HG03066 (cell line): ENCODE measurements at regions not wholly inside any gene's neighbourhood (a gene's known extent, or its start where the extent isn't known, plus 50 kb on each side); places are given as distances from the start of the nearest gene placed in this dataset.

ENCODE experiments used
- ATAC-seq: cut with Tn5 transposase; IDR thresholded peaks from one replicate; pipeline ENCODE4 v1.9.1; 2021; ENCODE audit warnings: low read depth; ENCODE audit not compliant: unreplicated experiment

DNA sequence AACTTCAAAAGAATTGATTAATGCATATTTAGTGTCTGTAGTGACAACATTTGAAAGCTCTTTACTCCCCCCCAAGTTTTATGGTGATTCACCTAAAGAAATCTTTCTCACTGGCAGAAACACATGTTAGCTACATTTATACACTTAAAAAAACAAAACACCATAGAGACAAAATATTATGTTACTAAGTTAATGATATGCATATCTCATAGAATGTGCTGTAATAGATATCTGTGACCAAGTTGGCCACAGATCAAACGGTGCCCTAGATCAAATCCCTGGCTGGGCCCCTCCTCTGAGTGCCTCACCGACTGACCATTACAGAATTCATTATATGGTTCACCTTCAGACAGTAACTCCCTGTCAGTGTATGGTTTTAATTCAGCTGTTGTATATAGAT lies 322.1 kb upstream of the LYPLAL1 start:
- ATAC-seq: no peak

GRCh38 chr1:218852527-218852926 lies 321.2 kb upstream of the LYPLAL1 start:
- ATAC-seq: no peak

DNA sequence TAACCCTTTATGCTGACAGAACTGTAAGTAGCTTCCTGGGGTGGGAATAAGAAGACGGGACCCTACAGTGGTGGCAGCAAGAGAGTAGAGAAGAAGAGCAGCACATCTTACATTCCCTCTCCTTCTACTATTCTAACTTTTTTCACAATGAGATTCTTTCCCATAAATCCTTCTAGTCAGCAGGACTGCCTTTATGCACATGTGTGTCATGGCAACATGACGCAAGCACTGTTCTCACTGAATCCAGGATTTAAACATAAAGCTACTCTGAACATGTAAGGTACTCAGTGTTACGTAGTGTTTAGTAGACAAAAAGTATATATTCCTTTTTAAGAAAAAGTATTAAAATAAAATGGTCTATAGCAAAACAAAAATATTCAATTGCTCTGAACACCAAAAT lies 309.7 kb upstream of the LYPLAL1 start:
- ATAC-seq: no peak

DNA sequence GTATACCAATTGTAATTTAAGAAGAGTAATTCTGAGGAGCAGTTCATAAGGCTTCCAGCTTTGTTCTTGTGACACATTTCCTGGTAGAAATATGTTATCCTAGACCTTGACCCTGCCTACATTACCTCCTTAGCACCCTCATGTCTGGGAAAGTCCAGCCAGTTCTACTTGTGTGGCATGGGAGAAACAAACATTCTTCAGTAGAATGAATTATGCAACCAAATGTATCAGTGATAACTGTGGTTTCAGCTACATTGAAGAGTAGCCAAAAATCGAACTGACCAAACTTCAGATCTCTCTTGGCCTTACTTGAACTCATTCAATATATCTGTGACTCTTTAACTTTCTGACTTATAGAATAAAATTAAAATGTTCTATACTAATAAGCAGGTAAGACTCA lies 308.1 kb upstream of the LYPLAL1 start:
- no peak for ATAC-seq

- ATAC-seq: no peak
Observed at GRCh38 chr1:218866507-218866906, 307.2 kb upstream of the LYPLAL1 start.

- ATAC-seq: no peak
Observed at GRCh38 chr1:218867066-218867465, 306.6 kb upstream of the LYPLAL1 start.

- ATAC-seq: no peak
Observed at GRCh38 chr1:218867941-218868626, 305.6 kb upstream of the LYPLAL1 start.

DNA sequence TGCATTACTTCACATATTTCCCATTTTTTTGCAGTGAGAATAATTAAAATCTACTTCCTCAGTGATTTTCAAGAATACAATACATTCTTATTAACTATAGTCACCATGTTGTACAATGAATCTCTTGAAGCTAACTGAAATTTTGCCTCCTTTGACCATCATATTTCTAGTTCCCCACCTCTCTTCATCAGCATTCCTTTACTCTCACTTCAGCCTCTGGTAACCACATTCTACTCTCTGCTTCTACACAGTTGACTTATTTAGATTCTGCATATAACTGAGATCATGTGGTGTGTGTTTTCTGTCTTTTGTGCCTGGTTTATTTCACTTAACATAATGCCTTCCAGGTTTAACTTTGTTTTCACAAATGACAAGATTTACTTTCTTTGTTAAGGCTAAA lies 304.4 kb upstream of the LYPLAL1 start:
- ATAC-seq: no peak

DNA sequence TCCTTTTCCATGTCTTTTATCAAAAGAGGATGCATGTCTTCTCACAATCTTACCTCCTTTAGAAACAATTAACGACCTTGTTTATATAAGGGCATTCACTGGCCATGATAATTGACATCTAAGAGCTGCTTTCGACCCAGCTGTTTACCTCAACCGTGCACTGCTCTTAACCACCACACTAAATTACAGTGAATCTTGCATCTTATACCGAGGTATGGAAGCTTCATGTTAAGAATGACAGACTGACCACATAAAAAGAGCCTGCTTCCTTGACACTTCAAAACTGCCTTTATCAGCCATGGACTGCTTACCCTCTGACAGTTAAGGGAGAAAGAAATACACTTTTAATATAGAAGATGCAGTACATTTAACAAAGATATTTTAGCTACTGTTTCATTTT lies 301.7 kb upstream of the LYPLAL1 start:
- no peak for ATAC-seq

DNA sequence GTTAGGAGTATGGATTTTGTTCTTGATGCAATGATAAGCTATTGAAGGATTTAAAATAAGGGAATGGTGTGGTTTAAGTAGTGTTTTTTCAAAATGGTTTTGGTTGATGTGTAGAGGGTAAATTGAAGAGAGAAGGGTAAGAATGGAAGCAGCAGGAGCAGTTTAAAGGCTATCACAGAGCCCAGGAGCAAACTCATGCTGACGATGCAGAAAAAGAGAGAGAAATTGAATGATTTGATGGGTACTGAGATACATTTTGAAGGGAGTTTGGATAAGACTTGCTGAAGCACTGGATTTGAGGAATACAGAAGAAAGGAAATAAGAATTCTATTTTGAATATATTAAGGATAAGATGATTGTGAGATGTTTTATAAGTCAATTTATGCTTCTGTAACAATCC lies 300.8 kb upstream of the LYPLAL1 start:
- ATAC-seq: no peak

DNA sequence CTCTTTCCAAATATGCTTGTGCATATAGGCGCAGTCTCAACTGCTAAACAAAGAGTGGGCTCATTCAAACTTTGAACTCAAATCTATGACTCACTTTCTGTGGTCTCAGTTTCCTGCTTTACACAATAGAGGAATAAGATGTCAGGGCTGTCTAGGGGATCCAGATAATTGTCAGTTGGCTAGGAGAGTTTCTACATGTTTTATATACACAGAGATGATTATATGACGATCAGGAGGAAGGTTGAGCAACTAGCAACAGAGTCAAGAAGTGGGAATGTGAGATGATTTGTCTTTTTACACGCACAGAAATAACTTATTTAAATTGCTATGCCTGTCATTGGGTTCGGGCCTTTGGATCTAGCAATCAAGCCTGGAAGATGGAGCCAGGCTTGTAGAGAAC lies 299.4 kb upstream of the LYPLAL1 start:
- no peak for ATAC-seq

- ATAC-seq: no peak
Observed at GRCh38 chr1:218874801-218875400, 298.8 kb upstream of the LYPLAL1 start.

DNA sequence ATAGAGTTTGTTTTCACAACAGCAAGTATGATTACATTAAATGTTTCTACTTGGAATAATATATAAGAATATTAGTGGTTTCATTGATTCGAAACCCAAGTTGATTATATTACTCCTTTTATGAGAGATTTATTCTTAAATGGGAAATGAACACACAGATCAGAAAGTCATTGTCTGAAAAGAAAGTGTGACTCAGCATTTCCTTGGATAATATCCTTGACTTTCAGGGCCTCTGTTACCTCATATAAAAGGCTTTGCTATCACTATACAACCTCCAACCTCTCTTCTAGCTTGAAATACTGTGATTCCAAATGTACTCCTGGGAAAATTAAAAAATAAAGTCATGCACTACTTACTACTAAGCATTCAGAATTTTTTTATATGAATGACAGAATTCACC lies 295.3 kb upstream of the LYPLAL1 start:
- ATAC-seq: no peak

DNA sequence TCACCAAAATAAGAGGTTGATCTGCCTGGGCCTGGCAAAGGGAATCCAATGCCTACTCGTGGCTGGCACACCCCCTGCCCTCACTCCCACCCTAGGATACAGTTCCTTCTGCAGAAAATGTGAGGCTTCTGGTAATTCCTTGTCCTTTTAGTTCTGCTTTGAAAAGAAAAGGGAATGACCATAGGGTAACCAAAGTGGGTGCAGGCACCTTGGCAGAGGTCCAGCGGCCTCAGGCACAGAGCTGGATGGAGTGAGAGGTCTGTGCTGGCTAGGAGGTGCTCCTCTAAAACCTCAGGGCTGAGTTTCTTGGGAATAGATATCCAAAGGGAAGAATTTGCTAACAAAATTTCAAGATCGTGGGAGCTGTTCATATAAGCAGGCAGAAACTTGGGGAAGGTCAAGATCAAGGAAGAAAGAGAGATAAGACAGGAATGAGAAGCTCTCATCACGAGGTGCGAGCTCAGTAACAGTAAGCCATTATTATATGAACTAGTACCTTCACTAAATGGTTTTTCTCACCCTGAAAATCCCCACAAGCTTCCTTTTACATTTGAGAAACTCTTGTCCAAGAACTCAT lies 293.1 kb upstream of the LYPLAL1 start:
- no peak for ATAC-seq

DNA sequence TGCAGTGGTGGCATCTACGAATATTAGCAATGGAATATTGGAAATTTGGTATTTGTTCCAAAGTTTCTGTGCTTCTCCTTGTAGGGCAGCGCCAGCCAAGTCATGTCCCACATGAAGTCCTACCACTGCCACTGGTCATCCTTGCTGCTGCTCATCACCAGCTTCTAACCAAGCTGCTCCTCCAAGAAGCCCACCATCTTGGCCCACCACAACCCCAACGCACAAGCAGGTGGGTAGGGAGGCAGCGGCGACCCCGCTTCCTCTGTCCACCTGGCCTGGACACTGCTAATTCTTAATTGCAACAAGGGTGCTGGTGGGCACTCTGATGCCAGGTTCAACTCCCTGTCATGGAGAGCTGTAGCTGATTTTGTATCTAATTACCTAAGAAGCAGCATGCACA lies 291.2 kb upstream of the LYPLAL1 start:
- ATAC-seq: no peak

DNA sequence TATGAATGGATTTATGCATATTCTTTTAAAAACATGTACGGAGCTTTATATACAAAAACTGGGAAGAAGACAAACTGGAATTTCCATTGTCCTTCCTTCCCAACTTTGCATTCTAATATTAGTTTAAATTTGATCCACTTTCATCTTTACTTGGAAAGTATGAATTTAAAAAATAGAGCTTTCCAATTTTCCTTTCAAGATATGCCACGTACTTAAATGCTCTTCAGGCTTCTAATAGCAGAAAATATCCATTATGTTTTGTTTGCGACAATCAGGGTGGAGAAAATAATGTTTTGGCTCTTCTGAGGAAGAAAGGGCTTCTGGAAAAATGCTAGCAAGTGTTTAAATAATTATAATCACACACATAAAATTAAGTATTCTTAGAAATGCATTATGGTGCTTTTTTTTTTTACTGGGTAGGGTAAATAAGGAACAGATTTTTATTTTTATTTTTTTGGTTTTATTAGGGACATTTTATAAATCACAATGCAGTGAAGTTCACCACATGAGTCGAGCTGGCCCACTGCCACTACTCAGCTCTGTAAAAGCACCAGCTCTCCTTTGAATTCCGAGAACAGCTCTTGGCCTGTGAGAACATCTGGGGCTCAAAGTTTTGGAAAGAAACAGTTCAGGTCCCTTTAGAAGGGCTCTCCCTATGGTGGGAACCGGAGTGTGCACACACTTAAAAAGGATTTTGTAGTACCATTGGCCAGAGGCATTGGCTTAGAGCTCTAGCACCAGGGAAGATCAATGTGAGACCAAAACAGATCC lies 287.4 kb upstream of the LYPLAL1 start:
- no peak for ATAC-seq

DNA sequence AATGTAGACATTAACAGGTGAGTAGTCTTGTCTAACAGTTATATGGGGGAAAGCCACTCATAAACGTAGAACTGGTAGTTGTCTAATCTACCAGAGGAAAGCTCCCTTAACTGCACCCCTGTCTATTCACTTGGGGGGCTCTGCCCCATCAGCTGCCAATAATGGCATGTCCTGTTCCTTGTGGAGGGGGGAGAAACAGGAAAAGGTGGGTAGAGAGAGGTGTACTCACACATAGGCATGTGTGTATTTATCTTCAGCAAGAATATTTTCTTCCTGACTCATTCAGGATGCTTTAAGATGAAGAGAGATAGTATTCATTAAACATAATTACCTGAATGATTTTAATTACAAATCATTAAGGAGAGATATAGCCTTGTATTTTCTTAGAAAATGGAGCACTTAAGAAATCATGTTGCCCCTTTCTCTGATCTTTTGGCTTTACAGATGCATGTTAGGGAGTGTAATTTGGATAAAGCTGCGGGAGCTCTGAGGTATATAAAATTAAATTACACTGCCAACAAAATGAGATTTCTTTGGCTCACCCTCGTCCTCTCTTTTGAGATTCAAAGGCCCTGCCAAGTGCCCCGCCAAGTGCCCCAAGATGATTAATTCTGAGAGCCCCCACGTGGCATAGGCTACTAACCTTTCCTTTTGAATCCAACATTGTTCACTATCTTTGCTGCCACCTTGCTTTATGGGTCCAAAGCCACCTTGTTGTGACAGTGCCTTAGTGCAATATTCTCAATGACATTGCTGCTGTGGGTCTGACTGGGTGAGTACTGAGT lies 286.3 kb upstream of the LYPLAL1 start:
- no peak for ATAC-seq

GRCh38 chr1:218890451-218890850 lies 283.2 kb upstream of the LYPLAL1 start:
- no peak for ATAC-seq

DNA sequence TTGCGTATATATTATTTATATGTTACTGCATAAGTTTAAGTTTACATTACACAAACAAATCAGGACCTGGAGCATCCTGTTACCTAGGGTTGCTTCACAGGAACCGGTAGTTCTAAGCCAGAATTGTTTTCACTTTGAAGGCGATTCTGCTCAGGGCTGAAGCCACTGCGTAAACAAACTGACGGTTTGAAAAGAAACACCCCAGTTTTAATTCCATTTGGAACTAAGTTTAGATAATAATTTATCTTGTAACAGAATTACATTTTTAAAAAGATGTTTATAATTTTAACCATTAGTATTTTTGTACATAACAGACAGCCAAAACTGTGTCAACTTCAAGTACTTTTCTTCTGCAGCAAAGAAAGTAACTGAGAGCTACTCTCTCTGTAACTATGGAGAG lies 282.1 kb upstream of the LYPLAL1 start:
- ATAC-seq: no peak

DNA sequence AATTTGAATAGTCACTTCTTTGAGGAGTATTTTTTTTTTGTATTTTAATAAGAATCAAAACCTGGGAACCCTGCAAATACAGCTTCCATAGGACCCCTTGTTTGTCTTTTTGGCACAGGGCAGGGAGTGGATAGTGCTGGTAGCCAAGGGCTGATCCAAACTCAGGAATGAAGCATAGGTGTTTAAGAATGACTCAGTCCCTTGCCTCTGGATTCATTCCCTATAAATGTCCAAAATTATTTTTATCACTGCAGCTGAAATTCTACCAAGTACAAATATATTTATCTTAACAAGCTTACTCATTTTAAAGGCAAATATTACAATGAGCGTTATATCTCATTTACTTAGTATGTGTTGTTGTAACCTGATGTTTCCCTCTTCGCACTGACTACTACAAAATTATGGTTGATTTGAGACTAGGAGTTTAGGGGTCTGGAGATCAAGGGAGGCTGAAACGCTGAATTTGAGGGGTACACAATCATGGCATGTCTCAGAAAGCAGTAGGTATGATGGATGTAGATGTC lies 278.6 kb upstream of the LYPLAL1 start:
- no peak for ATAC-seq

DNA sequence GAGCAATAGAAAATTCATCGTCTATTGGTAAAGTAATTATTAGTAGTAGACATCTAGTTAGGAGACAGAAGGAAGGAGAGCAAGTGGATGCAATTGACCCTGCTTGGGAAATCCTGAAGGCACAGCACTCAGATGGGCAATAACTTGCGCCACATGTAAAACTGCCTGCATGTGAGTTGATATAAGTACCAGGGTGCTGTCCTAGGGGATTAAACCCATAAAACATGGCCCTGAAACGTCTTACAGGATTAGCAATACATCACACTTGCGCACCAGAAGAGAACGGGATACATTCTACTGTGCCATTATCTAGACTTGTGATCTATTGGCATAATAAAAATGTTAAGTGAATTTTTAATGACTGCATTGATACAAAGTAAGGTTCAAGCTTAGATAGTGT lies 277.5 kb upstream of the LYPLAL1 start:
- no peak for ATAC-seq
